ENCODE measurements at regions not wholly inside any gene's neighbourhood (a gene's known extent, or its start where the extent isn't known, plus 50 kb on each side); places are given as distances from the start of the nearest gene placed in this dataset.

- TF ChIP-seq CTCF (IDR thresholded peaks at IDR 0.05) (no peak), POLR2A (IDR thresholded peaks at IDR 0.05) (no peak)
Measured at GRCh38 chr2:78439122-78439521, 586.4 kb upstream of the REG3G start.

All from testis (tissue), 2 donors.